ENCODE measurements at regions not wholly inside any gene's neighbourhood (a gene's known extent, or its start where the extent isn't known, plus 50 kb on each side); places are given as distances from the start of the nearest gene placed in this dataset.

GRCh38 chr18:27366151-27366550 lies 181.0 kb upstream of the CHST9 start:
- no peak for TF ChIP-seq SUZ12 (IDR thresholded peaks at IDR 0.05; ENCODE audit: extremely low read depth, insufficient read depth, insufficient read length)
- no peak for TF ChIP-seq ZNF274 (IDR thresholded peaks at IDR 0.05; ENCODE audit: low read depth, low read length)
- TF ChIP-seq YY1 (IDR thresholded peaks at IDR 0.05; ENCODE audit: insufficient read depth, insufficient read length), result no peak
